Mucosa of rectum (tissue), 2 donors: ENCODE measurements at regions not wholly inside any gene's neighbourhood (a gene's known extent, or its start where the extent isn't known, plus 50 kb on each side); places are given as distances from the start of the nearest gene placed in this dataset.

Source experiments
- H3K27ac ChIP-seq, 2 donors: one replicate each; pipeline ENCODE4 v1.7.0; 2013; ENCODE audit warnings: inconsistent platforms in 2 of 2, low read depth in 2 of 2, low read length in 2 of 2
- H3K27me3 ChIP-seq, 2 donors: one replicate each; pipeline ENCODE4 v1.7.0; 2013; ENCODE audit warnings: low read length in 2 of 2; ENCODE audit not compliant: control insufficient read depth in 2 of 2, insufficient read depth in 2 of 2
- H3K36me3 ChIP-seq, 2 donors: one replicate each; pipeline ENCODE4 v1.7.0; 2013; ENCODE audit warnings: low read length in 2 of 2; ENCODE audit not compliant: control insufficient read depth in 2 of 2, insufficient read depth in 2 of 2
- H3K4me1 ChIP-seq, 2 donors: one replicate each; pipeline ENCODE4 v1.7.0; 2013; ENCODE audit warnings: low read length in 2 of 2, mild to moderate bottlenecking in 1 of 2; ENCODE audit not compliant: control insufficient read depth in 2 of 2, insufficient read depth in 2 of 2
- H3K4me3 ChIP-seq, 2 donors: one replicate each; pipeline ENCODE4 v1.7.0; 2013; ENCODE audit warnings: low read length in 2 of 2
- H3K9ac ChIP-seq, 2 donors: one replicate each; pipeline ENCODE4 v1.7.0; 2013; ENCODE audit warnings: low read length in 2 of 2, low read depth in 1 of 2, mild to moderate bottlenecking in 1 of 2
- H3K9me3 ChIP-seq, 2 donors: one replicate each; pipeline ENCODE4 v1.7.0; 2013; ENCODE audit warnings: low read length in 2 of 2; ENCODE audit not compliant: control insufficient read depth in 2 of 2
- donor health status: healthy.
- donor health status: Normal muscosa, but diverticular disease.

- H3K36me3 ChIP-seq = no peaks in the 10 kb centered on the region
- no peak overlapping the region for H3K9ac ChIP-seq
- H3K9me3 ChIP-seq = no peaks in the 10 kb centered on the region
- no peaks in the 10 kb centered on the region for H3K27me3 ChIP-seq
- no peaks in the 10 kb centered on the region for H3K4me1 ChIP-seq
- no peak overlapping the region for H3K4me3 ChIP-seq
- no peak overlapping the region for H3K27ac ChIP-seq
These were observed 304.4 kb upstream of the LYZL1 start for GRCh38 chr10:28984431-28984830.

GRCh38 chr10:28985137-28985885, 303.6 kb upstream of the LYZL1 start:
- no peak overlapping the region for H3K9ac ChIP-seq
- H3K27ac ChIP-seq = no peak overlapping the region

GRCh38 chr10:28986117-28986792, 302.6 kb upstream of the LYZL1 start:
- H3K9me3 ChIP-seq = no peaks in the 10 kb centered on the region
- no peaks in the 10 kb centered on the region for H3K4me1 ChIP-seq
- no peaks in the 10 kb centered on the region for H3K36me3 ChIP-seq
- H3K27me3 ChIP-seq = no peaks in the 10 kb centered on the region
- no peak overlapping the region for H3K9ac ChIP-seq
- no peak overlapping the region for H3K27ac ChIP-seq
- H3K4me3 ChIP-seq = no peak overlapping the region

More at GRCh38 chr10:28985137-28985885, 303.6 kb upstream of the LYZL1 start:
- Histone ChIP-seq H3K36me3 (no peaks in the 10 kb centered on the region), H3K9me3 (no peaks in the 10 kb centered on the region), H3K4me3 (no peak overlapping the region), H3K27me3 (no peaks in the 10 kb centered on the region), H3K4me1 (no peaks in the 10 kb centered on the region)

GRCh38 chr10:28986856-28987255, 302.0 kb upstream of the LYZL1 start:
- no peaks in the 10 kb centered on the region for H3K9me3 ChIP-seq
- H3K9ac ChIP-seq = no peak overlapping the region
- H3K4me3 ChIP-seq = no peak overlapping the region
- H3K27me3 ChIP-seq = no peaks in the 10 kb centered on the region
- no peaks in the 10 kb centered on the region for H3K36me3 ChIP-seq
- H3K4me1 ChIP-seq = no peaks in the 10 kb centered on the region
- no peak overlapping the region for H3K27ac ChIP-seq

GRCh38 chr10:28987555-28988320, 301.1 kb upstream of the LYZL1 start:
- Histone ChIP-seq H3K27ac (no peak overlapping the region), H3K36me3 (no peaks in the 10 kb centered on the region), H3K9me3 (no peaks in the 10 kb centered on the region), H3K27me3 (no peaks in the 10 kb centered on the region), H3K4me3 (no peak overlapping the region), H3K4me1 (no peaks in the 10 kb centered on the region), H3K9ac (no peak overlapping the region)

- Histone ChIP-seq H3K4me3 (no peak overlapping the region), H3K4me1 (no peaks in the 10 kb centered on the region), H3K27me3 (no peaks in the 10 kb centered on the region), H3K9me3 (no peaks in the 10 kb centered on the region), H3K36me3 (no peaks in the 10 kb centered on the region), H3K27ac (no peak overlapping the region), H3K9ac (no peak overlapping the region)
These were observed 299.9 kb upstream of the LYZL1 start for GRCh38 chr10:28988980-28989379.

GRCh38 chr10:28991333-28992270, 297.3 kb upstream of the LYZL1 start:
- Histone ChIP-seq H3K36me3 (no peaks in the 10 kb centered on the region), H3K9ac (no peak overlapping the region), H3K27ac (no peak overlapping the region), H3K9me3 (no peaks in the 10 kb centered on the region), H3K4me3 (no peak overlapping the region), H3K27me3 (no peaks in the 10 kb centered on the region), H3K4me1 (no peaks in the 10 kb centered on the region)

- Histone ChIP-seq H3K9me3 (no peaks in the 10 kb centered on the region), H3K27me3 (peaks cover 0 to 2% of the 10 kb centered on the region in 2 donors), H3K9ac (no peak overlapping the region), H3K27ac (no peak overlapping the region), H3K4me3 (no peak overlapping the region), H3K36me3 (no peaks in the 10 kb centered on the region), H3K4me1 (no peaks in the 10 kb centered on the region)
These were observed 295.8 kb upstream of the LYZL1 start for GRCh38 chr10:28993056-28993455.

GRCh38 chr10:28993861-28994260, 295.0 kb upstream of the LYZL1 start:
- Histone ChIP-seq H3K9me3 (no peaks in the 10 kb centered on the region), H3K27ac (no peak overlapping the region), H3K4me1 (no peaks in the 10 kb centered on the region), H3K4me3 (no peak overlapping the region), H3K9ac (no peak overlapping the region), H3K36me3 (no peaks in the 10 kb centered on the region), H3K27me3 (peaks cover 0 to 2% of the 10 kb centered on the region in 2 donors)
